ENCODE measurements at regions not wholly inside any gene's neighbourhood (a gene's known extent, or its start where the extent isn't known, plus 50 kb on each side); places are given as distances from the start of the nearest gene placed in this dataset.

- TF ChIP-seq CTCF (IDR thresholded peaks at IDR 0.05): no peak
- Histone ChIP-seq H3K79me2 (ENCODE audit: insufficient read depth, low read length) (no peaks in the 10 kb centered on the region), H3K4me2 (replicated peaks; ENCODE audit: extremely low read depth, low read length, poor library complexity, severe bottlenecking) (no peak overlapping the region), H3K9ac (ENCODE audit: insufficient read depth, low read length, poor library complexity, severe bottlenecking) (no peak overlapping the region), H3K9me3 (replicated peaks in 1 of 2; ENCODE audit: control insufficient read depth in 1 of 2, insufficient read depth in 1 of 2, low read length in 2 of 2) (no peaks in the 10 kb centered on the region), H3K4me1 (ENCODE audit: control insufficient read depth in 1 of 2, insufficient read depth in 2 of 2, low read length in 2 of 2) (no peaks in the 10 kb centered on the region), H2AFZ (ENCODE audit: insufficient read depth, low read depth, low read length, poor library complexity, severe bottlenecking) (no peak overlapping the region), H4K20me1 (ENCODE audit: insufficient read depth, low read length) (no peaks in the 10 kb centered on the region), H3K4me3 (replicated peaks in 1 of 3; ENCODE audit: low read depth in 2 of 3, low read length in 3 of 3) (no peak overlapping the region), H3K27ac (ENCODE audit: low read depth in 1 of 2, low read length in 2 of 2) (no peak overlapping the region), H3K27me3 (ENCODE audit: control insufficient read depth in 2 of 2, insufficient read depth in 2 of 2, low read length in 2 of 2) (no peaks in the 10 kb centered on the region), H3K36me3 (replicated peaks in 1 of 2; ENCODE audit: control insufficient read depth in 1 of 2, insufficient read depth in 2 of 2, low read length in 2 of 2) (no peaks in the 10 kb centered on the region)
- peaks cover 0 to 3% (median 0%) of the 10 kb centered on the region in 7 donors for H3K9me3 Mint-ChIP-seq
- H3K4me3 Mint-ChIP-seq: no peak overlapping the region
- no peaks in the 10 kb centered on the region for H3K4me1 Mint-ChIP-seq
- H3K27ac Mint-ChIP-seq: no peak overlapping the region
- intact Hi-C loops (cut with micrococcal nuclease): no loop called here
- WGBS (ENCODE audit: insufficient coverage): 90% methylated on average over 2 of the region's 4 CpGs
- no peaks in the 10 kb centered on the region for H3K27me3 Mint-ChIP-seq (ENCODE audit: low read depth in 3 of 3)
- no peak for DNase-seq
- H3K36me3 Mint-ChIP-seq: no peaks in the 10 kb centered on the region
Measured at GRCh38 chr10:61139592-61139953, 195.6 kb upstream of the RHOBTB1 start.

- H3K36me3 ChIP-seq (replicated peaks in 1 of 2; ENCODE audit: control insufficient read depth in 1 of 2, insufficient read depth in 2 of 2, low read length in 2 of 2): no peaks in the 10 kb centered on the region
- Mint-ChIP-seq H3K27ac (no peak overlapping the region), H3K36me3 (no peaks in the 10 kb centered on the region), H3K9me3 (no peaks in the 10 kb centered on the region), H3K27me3 (ENCODE audit: low read depth in 3 of 3) (no peaks in the 10 kb centered on the region), H3K4me3 (no peak overlapping the region), H3K4me1 (no peaks in the 10 kb centered on the region)
- intact Hi-C loops (cut with micrococcal nuclease): no loop called here
- no peak for TF ChIP-seq CTCF (IDR thresholded peaks at IDR 0.05)
- H3K27ac ChIP-seq (ENCODE audit: low read depth in 1 of 2, low read length in 2 of 2): no peak overlapping the region
- H3K4me2 ChIP-seq (replicated peaks; ENCODE audit: extremely low read depth, low read length, poor library complexity, severe bottlenecking): no peak overlapping the region
- H3K79me2 ChIP-seq (ENCODE audit: insufficient read depth, low read length): no peaks in the 10 kb centered on the region
- no peaks in the 10 kb centered on the region for H3K27me3 ChIP-seq (ENCODE audit: control insufficient read depth in 2 of 2, insufficient read depth in 2 of 2, low read length in 2 of 2)
- no peak for DNase-seq
- H3K9me3 ChIP-seq (replicated peaks in 1 of 2; ENCODE audit: control insufficient read depth in 1 of 2, insufficient read depth in 1 of 2, low read length in 2 of 2): no peaks in the 10 kb centered on the region
- H3K4me3 ChIP-seq (replicated peaks in 1 of 3; ENCODE audit: low read depth in 2 of 3, low read length in 3 of 3): no peak overlapping the region
- no peak overlapping the region for H2AFZ ChIP-seq (ENCODE audit: insufficient read depth, low read depth, low read length, poor library complexity, severe bottlenecking)
- no peaks in the 10 kb centered on the region for H4K20me1 ChIP-seq (ENCODE audit: insufficient read depth, low read length)
- H3K9ac ChIP-seq (ENCODE audit: insufficient read depth, low read length, poor library complexity, severe bottlenecking): no peak overlapping the region
- no peaks in the 10 kb centered on the region for H3K4me1 ChIP-seq (ENCODE audit: control insufficient read depth in 1 of 2, insufficient read depth in 2 of 2, low read length in 2 of 2)
- 94% methylated on average over 4 of the region's 5 CpGs for WGBS (ENCODE audit: insufficient coverage)
Measured at GRCh38 chr10:61138708-61139591, 195.0 kb upstream of the RHOBTB1 start.

All from CD14-positive monocyte (primary cell).